ENCODE measurements at regions not wholly inside any gene's neighbourhood (a gene's known extent, or its start where the extent isn't known, plus 50 kb on each side); places are given as distances from the start of the nearest gene placed in this dataset.

- DNase-seq (ENCODE audit: low read depth in 2 of 2): no peak
Measured at GRCh38 chr1:199279872-199280645, 641.2 kb downstream of the PTPRC start.

GRCh38 chr1:199282751-199283305 lies 644.0 kb downstream of the PTPRC start:
- DNase-seq (ENCODE audit: low read depth in 2 of 2): no peak

GRCh38 chr1:199283794-199284193 lies 645.0 kb downstream of the PTPRC start:
- DNase-seq (ENCODE audit: low read depth in 2 of 2): no peak

- DNase-seq (ENCODE audit: low read depth in 2 of 2): no peak
Measured at GRCh38 chr1:199287206-199287605, 648.4 kb downstream of the PTPRC start.

GRCh38 chr1:199287647-199288046 lies 648.8 kb downstream of the PTPRC start:
- no peak for DNase-seq (ENCODE audit: low read depth in 2 of 2)

- no peak for DNase-seq (ENCODE audit: low read depth in 2 of 2)
Measured at GRCh38 chr1:199290186-199290585, 651.3 kb downstream of the PTPRC start.

- DNase-seq (ENCODE audit: low read depth in 2 of 2): no peak
Measured at GRCh38 chr1:199291022-199291740, 652.3 kb downstream of the PTPRC start.

- no peak for DNase-seq (ENCODE audit: low read depth in 2 of 2)
Measured at GRCh38 chr1:199292896-199293295, 654.1 kb downstream of the PTPRC start.

- DNase-seq (ENCODE audit: low read depth in 2 of 2): no peak
Measured at GRCh38 chr1:199295107-199295506, 656.3 kb downstream of the PTPRC start.

GRCh38 chr1:199297174-199297573 lies 658.3 kb downstream of the PTPRC start:
- no peak for DNase-seq (ENCODE audit: low read depth in 2 of 2)

GRCh38 chr1:199297887-199298286 lies 659.0 kb downstream of the PTPRC start:
- no peak for DNase-seq (ENCODE audit: low read depth in 2 of 2)

- no peak for DNase-seq (ENCODE audit: low read depth in 2 of 2)
Measured at GRCh38 chr1:199298825-199299224, 660.0 kb downstream of the PTPRC start.

- DNase-seq (ENCODE audit: low read depth in 2 of 2): no peak
Measured at GRCh38 chr1:199301472-199302217, 662.8 kb downstream of the PTPRC start.

- no peak for DNase-seq (ENCODE audit: low read depth in 2 of 2)
Measured at GRCh38 chr1:199302554-199302953, 663.7 kb downstream of the PTPRC start.

GRCh38 chr1:199303035-199303434 lies 664.2 kb downstream of the PTPRC start:
- DNase-seq (ENCODE audit: low read depth in 2 of 2): no peak

- no peak for DNase-seq (ENCODE audit: low read depth in 2 of 2)
Measured at GRCh38 chr1:199305053-199305452, 666.2 kb downstream of the PTPRC start.

- no peak for DNase-seq (ENCODE audit: low read depth in 2 of 2)
Measured at GRCh38 chr1:199307496-199308264, 668.8 kb downstream of the PTPRC start.

- DNase-seq (ENCODE audit: low read depth in 2 of 2): no peak
Measured at GRCh38 chr1:199308349-199308846, 669.6 kb downstream of the PTPRC start.

GRCh38 chr1:199310708-199311107 lies 671.9 kb downstream of the PTPRC start:
- DNase-seq (ENCODE audit: low read depth in 2 of 2): no peak

- DNase-seq (ENCODE audit: low read depth in 2 of 2): no peak
Measured at GRCh38 chr1:199311478-199312262, 672.8 kb downstream of the PTPRC start.
